ENCODE measurements at regions not wholly inside any gene's neighbourhood (a gene's known extent, or its start where the extent isn't known, plus 50 kb on each side); places are given as distances from the start of the nearest gene placed in this dataset.

DNA sequence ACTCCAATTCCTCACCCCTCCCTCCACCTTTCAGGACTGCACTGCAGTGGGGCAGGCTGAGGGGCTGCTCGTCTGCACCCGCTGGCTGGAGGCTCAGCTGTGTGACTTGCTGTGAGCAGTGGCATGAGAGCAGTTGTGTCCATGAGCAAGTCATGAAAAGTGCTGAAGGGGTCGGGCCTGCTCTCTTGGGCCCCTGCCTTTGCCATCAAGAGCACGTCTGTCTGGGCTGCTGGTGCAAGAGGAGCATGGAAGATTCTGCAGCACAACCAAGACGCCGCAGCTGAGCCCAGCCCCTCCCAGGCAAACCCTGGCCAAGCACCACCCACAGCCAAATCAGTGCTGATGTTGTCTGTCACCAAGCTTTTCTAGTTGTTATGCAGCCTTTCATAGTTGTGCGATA is 284.3 kb downstream of the TCERG1L start:
- TF ChIP-seq, protein P1, sequence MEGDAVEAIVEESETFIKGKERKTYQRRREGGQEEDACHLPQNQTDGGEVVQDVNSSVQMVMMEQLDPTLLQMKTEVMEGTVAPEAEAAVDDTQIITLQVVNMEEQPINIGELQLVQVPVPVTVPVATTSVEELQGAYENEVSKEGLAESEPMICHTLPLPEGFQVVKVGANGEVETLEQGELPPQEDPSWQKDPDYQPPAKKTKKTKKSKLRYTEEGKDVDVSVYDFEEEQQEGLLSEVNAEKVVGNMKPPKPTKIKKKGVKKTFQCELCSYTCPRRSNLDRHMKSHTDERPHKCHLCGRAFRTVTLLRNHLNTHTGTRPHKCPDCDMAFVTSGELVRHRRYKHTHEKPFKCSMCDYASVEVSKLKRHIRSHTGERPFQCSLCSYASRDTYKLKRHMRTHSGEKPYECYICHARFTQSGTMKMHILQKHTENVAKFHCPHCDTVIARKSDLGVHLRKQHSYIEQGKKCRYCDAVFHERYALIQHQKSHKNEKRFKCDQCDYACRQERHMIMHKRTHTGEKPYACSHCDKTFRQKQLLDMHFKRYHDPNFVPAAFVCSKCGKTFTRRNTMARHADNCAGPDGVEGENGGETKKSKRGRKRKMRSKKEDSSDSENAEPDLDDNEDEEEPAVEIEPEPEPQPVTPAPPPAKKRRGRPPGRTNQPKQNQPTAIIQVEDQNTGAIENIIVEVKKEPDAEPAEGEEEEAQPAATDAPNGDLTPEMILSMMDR (IDR thresholded peaks at IDR 0.05; ENCODE audit: insufficient read depth, low read depth, low read length, missing control alignments): no peak
- DNase-seq (ENCODE audit: low read depth): no peak
- no peak overlapping the region for H3K4me3 ChIP-seq (ENCODE audit: low read length)

DNA sequence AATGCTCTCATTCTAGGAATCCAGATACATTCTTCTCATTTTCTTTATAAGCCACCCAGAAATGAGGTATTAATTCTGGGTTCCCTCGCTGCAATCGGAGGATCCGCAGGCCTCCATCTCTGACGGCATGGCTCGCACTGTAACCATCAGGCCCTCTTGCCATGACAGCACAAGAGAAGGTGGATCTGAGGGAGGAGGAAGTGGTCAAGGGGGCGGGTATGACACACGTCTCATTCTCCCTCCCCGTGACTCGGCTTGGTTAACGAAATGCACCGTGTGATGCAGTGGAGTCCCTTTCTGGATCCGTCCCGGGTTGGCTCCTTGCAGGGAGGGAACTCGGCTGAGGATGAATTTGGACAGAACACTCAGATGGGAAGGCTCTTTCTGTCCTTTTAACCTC is 280.2 kb downstream of the TCERG1L start:
- DNase-seq (ENCODE audit: low read depth): no peak
- TF ChIP-seq, protein P1 (IDR thresholded peaks at IDR 0.05; ENCODE audit: insufficient read depth, low read depth, low read length, missing control alignments): no peak
- H3K4me3 ChIP-seq (ENCODE audit: low read length): no peak overlapping the region

- TF ChIP-seq, protein P1 (IDR thresholded peaks at IDR 0.05; ENCODE audit: insufficient read depth, low read depth, low read length, missing control alignments): no peak
- no peak for DNase-seq (ENCODE audit: low read depth)
- H3K4me3 ChIP-seq (ENCODE audit: low read length): no peak overlapping the region
Observed at GRCh38 chr10:131032329-131033165, 279.0 kb downstream of the TCERG1L start.

DNA sequence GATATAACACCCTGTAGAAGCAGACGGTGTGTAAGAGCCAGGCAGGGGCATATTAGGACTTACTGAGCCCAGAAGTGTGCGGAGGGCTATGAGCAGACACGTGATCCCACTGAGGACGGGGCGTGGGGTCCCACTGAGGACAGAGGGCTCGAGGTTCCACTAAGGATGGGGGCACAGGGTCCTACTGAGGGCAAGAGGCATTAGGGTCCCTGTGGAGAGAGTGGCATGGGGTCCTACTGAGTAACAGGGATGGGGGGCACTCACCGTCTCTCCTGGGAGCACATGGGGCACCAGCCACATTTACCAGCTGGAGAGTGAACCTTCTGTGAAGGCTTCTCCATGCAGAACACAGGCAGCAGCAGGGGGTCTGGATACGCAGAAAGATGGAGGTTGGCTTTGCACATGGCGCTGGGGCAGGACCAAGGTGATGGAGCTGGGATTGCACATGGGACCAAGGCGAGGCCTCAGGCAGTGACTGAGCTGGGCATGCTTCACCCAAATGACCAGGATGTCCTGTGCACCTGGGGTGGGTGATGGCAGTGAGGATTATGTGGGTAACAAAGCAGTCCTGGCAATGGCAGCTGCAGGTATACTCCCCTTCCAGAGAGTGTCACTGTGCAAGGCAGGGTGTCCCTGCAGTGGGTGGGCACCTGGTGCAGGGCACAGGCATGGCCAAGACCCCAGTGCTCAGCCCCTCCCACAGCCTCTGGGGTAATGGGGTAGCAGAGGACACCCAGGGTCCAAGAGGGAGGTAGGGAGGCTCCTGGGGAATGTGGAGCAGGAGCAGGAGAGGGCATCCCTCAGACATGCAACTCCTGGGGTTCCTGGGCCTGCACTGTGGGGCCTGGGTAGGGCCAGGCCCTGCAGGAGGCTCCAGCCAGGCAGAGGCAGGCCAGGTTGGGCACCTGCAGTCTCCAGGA is 278.1 kb downstream of the TCERG1L start:
- DNase-seq (ENCODE audit: low read depth): no peak
- TF ChIP-seq, protein P1 (IDR thresholded peaks at IDR 0.05; ENCODE audit: insufficient read depth, low read depth, low read length, missing control alignments): no peak
- H3K4me3 ChIP-seq (ENCODE audit: low read length): no peak overlapping the region

- DNase-seq (ENCODE audit: low read depth): no peak
- TF ChIP-seq, protein P1 (IDR thresholded peaks at IDR 0.05; ENCODE audit: insufficient read depth, low read depth, low read length, missing control alignments): no peak
- H3K4me3 ChIP-seq (ENCODE audit: low read length): no peak overlapping the region
Observed at GRCh38 chr10:131034451-131034850, 277.1 kb downstream of the TCERG1L start.

DNA sequence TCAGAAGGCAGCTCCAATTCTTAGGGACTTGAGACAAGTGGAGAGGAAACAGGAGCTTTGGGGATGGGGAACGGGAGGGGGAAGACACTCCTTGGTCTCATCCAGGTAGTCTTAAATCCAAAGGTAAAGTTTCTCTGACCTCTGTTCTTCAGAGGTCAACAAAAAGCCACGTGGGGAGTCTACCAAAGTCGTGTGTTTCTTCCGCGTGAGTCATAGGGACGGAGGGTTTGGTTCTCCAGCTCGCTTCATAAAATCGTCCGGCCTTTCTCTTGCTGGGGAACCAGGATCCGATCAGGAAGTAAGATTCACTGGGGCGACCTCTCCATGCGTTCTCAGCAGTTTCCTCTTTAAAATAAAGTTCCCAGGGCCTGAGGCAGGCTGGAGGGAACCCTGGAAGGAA is 275.7 kb downstream of the TCERG1L start:
- no peak for DNase-seq (ENCODE audit: low read depth)
- TF ChIP-seq, protein P1 (IDR thresholded peaks at IDR 0.05; ENCODE audit: insufficient read depth, low read depth, low read length, missing control alignments): no peak
- H3K4me3 ChIP-seq (ENCODE audit: low read length): no peak overlapping the region

Data from epithelial cell of esophagus (primary cell).